Ishikawa (cell line): ENCODE measurements at regions not wholly inside any gene's neighbourhood (a gene's known extent, or its start where the extent isn't known, plus 50 kb on each side); places are given as distances from the start of the nearest gene placed in this dataset.

Experiments used
- CEBPB ChIP-seq: IDR thresholded peaks from 2 replicates; pipeline ENCODE4 v1.6.1; 2012
- EGR1 ChIP-seq: IDR thresholded peaks from 2 replicates; pipeline ENCODE4 v1.6.1; 2012
- EP300 ChIP-seq: IDR thresholded peaks from 2 replicates; pipeline ENCODE4 v1.6.1; 2012; ENCODE audit warnings: borderline replicate concordance
- FOXM1 ChIP-seq: IDR thresholded peaks from 2 replicates; pipeline ENCODE4 v1.6.1; 2012; ENCODE audit warnings: low read depth, borderline replicate concordance
- MAX ChIP-seq: IDR thresholded peaks from 2 replicates; pipeline ENCODE4 v1.6.1; 2012
- RAD21 ChIP-seq: IDR thresholded peaks from 2 replicates; pipeline ENCODE4 v1.6.1; 2012; ENCODE audit warnings: low read depth
- REST ChIP-seq: IDR thresholded peaks from 2 replicates; pipeline ENCODE4 v1.6.1; 2012; ENCODE audit warnings: low read depth, mild to moderate bottlenecking
- TAF1 ChIP-seq: IDR thresholded peaks from 2 replicates; pipeline ENCODE4 v1.6.1; 2012; ENCODE audit warnings: low read depth, mild to moderate bottlenecking
- USF1 ChIP-seq: IDR thresholded peaks from 2 replicates; pipeline ENCODE4 v1.6.1; 2012
- YY1 ChIP-seq: IDR thresholded peaks from 2 replicates; pipeline ENCODE4 v1.6.1; 2012; ENCODE audit warnings: low read depth
- ZBTB7A ChIP-seq: IDR thresholded peaks from 2 replicates; pipeline ENCODE4 v1.6.1; 2012; ENCODE audit warnings: low read depth

- TF ChIP-seq MAX (no peak), EP300 (no peak), USF1 (no peak), TAF1 (no peak), ZBTB7A (no peak), RAD21 (no peak), REST (no peak), CEBPB (no peak), FOXM1 (no peak), EGR1 (no peak), YY1 (no peak)
These were observed 55.0 kb upstream of the ARID5B start for GRCh38 chr10:61846370-61847031.
